GM12878 (cell line): ENCODE measurements at regions not wholly inside any gene's neighbourhood (a gene's known extent, or its start where the extent isn't known, plus 50 kb on each side); places are given as distances from the start of the nearest gene placed in this dataset.

ENCODE experiments used
- ATAC-seq: fragments of 200-7000 bp; cut with Tn5 transposase; 3 replicates; pipeline ENCODE4 v1.9.1; 2020; ENCODE audit warnings: mild to moderate bottlenecking, moderate library complexity
- BruUV-seq: library from RNA; stranded (reverse); fragments of 400-500 nt; replicated peaks from 2 replicates; lab custom pipeline; 2021; lab: Mats Ljungman, UMichigan
- CTCF ChIA-PET: fragments of 300-600 bp; sonication (Branson Sonifier 250); formaldehyde crosslinking; extraction: SDS; loops from one replicate; lab custom pipeline; 2021; ENCODE audit warnings: inconsistent platforms; lab: Yijun Ruan, JAX
- POLR2A ChIA-PET: fragments of 350-600 bp; formaldehyde crosslinking; extraction: SDS; loops from one replicate; lab custom pipeline; 2021; ENCODE audit warnings: inconsistent platforms; lab: Charles Lee
- RAD21 ChIA-PET: fragments of 300-600 bp; sonication (Branson Sonifier 250); formaldehyde crosslinking; loops from one replicate; lab custom pipeline; 2023; ENCODE audit warnings: antibody characterized with exemption; ENCODE audit not compliant: unreplicated experiment; lab: Charles Lee
- SMC1A ChIA-PET: fragments of 300-600 bp; sonication (Branson Sonifier 250); formaldehyde crosslinking; loops from one replicate; lab custom pipeline; 2023; ENCODE audit not compliant: unreplicated experiment, uncharacterized antibody; lab: Charles Lee
- DNase-seq: peaks from one replicate; pipeline ENCODE4 v3.0.0-alpha.2; 2011; ENCODE audit warnings: low read depth, low spot score
- FAIRE-seq: peaks from 3 replicates; lab custom pipeline; 2011; peaks lifted over from hg19 to GRCh38; lab: Jason Lieb, UNC
- H2AFZ ChIP-seq: 2 replicates; pipeline ENCODE4 v1.6.0; 2011; ENCODE audit warnings: low read depth, low read length, control low read depth; ENCODE audit not compliant: control insufficient read depth
- H3K27ac ChIP-seq: 2 replicates; pipeline ENCODE4 v1.5.1; 2011; ENCODE audit warnings: control low read depth; ENCODE audit not compliant: control insufficient read depth, insufficient read depth
- H3K27me3 ChIP-seq, 2 experiments: replicated peaks in 1 of 2; 2 replicates each; pipeline versions ENCODE4 v1.6.0 to v1.6.1; 2011; ENCODE audit warnings: low read length in 1 of 2; ENCODE audit not compliant: control insufficient read depth in 2 of 2, insufficient read depth in 2 of 2
- H3K36me3 ChIP-seq, 2 experiments: 2 replicates each; pipeline ENCODE4 v1.5.1; 2011; ENCODE audit warnings: low read length in 1 of 2; ENCODE audit not compliant: control insufficient read depth in 2 of 2, insufficient read depth in 2 of 2
- H3K4me1 ChIP-seq: 2 replicates; pipeline ENCODE4 v1.6.1; 2011; ENCODE audit warnings: mild to moderate bottlenecking, low read length, moderate library complexity, mixed read lengths; ENCODE audit not compliant: control insufficient read depth, insufficient read depth
- H3K4me2 ChIP-seq: 2 replicates; pipeline ENCODE4 v1.6.0; 2011; ENCODE audit warnings: control low read depth; ENCODE audit not compliant: control insufficient read depth, insufficient read depth
- H3K4me3 ChIP-seq: fragments of 200-600 bp; sonication (generic); 2 replicates; pipeline ENCODE4 v1.5.1; 2016
- H3K79me2 ChIP-seq: 2 replicates; pipeline ENCODE4 v1.6.0; 2011; ENCODE audit warnings: low read length; ENCODE audit not compliant: control insufficient read depth, insufficient read depth
- H3K9ac ChIP-seq: 2 replicates; pipeline ENCODE4 v1.8.0; 2011; ENCODE audit warnings: low read length, control low read depth, mixed read lengths; ENCODE audit not compliant: control insufficient read depth, insufficient read depth
- H3K9me3 ChIP-seq: replicated peaks from 3 replicates; pipeline ENCODE4 v1.5.1; 2011; ENCODE audit warnings: mild to moderate bottlenecking, low read length; ENCODE audit not compliant: control insufficient read depth, insufficient read depth
- H4K20me1 ChIP-seq: 2 replicates; pipeline ENCODE4 v1.6.0; 2011; ENCODE audit not compliant: control insufficient read depth, insufficient read depth
- BACH1 ChIP-seq: fragments of 450-650 bp; IDR thresholded peaks from 2 replicates; pipeline ENCODE4 v1.6.1; 2017; ENCODE audit warnings: mild to moderate bottlenecking, borderline replicate concordance
- BRCA1 ChIP-seq: IDR thresholded peaks from 2 replicates; pipeline ENCODE4 v1.6.1; 2011; ENCODE audit warnings: low read depth, low read length, improper control_type of control experiment
- RCOR1 ChIP-seq: conservative IDR thresholded peaks from 2 replicates; pipeline ENCODE4 v1.6.1; 2012; ENCODE audit warnings: low read depth, low read length, improper control_type of control experiment
- REST ChIP-seq: IDR thresholded peaks from 2 replicates; pipeline ENCODE4 v1.6.1; 2012; ENCODE audit warnings: mild to moderate bottlenecking, low read depth, low read length
- SPI1 ChIP-seq: IDR thresholded peaks from 2 replicates; pipeline ENCODE4 v1.6.1; 2011; ENCODE audit warnings: low read depth, mild to moderate bottlenecking, low read length, moderate library complexity, borderline replicate concordance; ENCODE audit not compliant: insufficient read depth
- STAT1 ChIP-seq: fragments of 450-650 bp; conservative IDR thresholded peaks from 2 replicates; pipeline ENCODE4 v1.6.1; 2014; ENCODE audit warnings: antibody characterized with exemption, mild to moderate bottlenecking
- WGBS: methylation state at CpG from one replicate; pipeline ENCODE4 v1.1.6; 2016; ENCODE audit warnings: low lambda C conversion rate; ENCODE audit not compliant: insufficient replicate concordance, insufficient coverage; ENCODE audit errors: missing lambda C conversion rate; 5-methylcytosine and 5-hydroxymethylcytosine counted together
- in situ Hi-C: fragments of 300-500 bp; cut with MboI; formaldehyde crosslinking; loops from 9 replicates; pipeline ENCODE4 v1.14.3; 2018; ENCODE audit warnings: mixed read lengths
- intact Hi-C: fragments of 100-400 bp; cut with micrococcal nuclease; formaldehyde crosslinking; loops from one replicate; pipeline ENCODE4 v1.14.2; 2022; ENCODE audit not compliant: unreplicated experiment

- Histone ChIP-seq H3K4me2 (no peak overlapping the region), H3K4me3 (no peak overlapping the region), H3K9me3 (no peaks in the 10 kb centered on the region), H3K9ac (no peak overlapping the region), H3K27ac (no peak overlapping the region), H4K20me1 (no peaks in the 10 kb centered on the region), H3K27me3 (no peaks in the 10 kb centered on the region), H3K79me2 (no peaks in the 10 kb centered on the region), H2AFZ (no peak overlapping the region), H3K4me1 (no peaks in the 10 kb centered on the region), H3K36me3 (no peaks in the 10 kb centered on the region)
- no peak for FAIRE-seq
- DNase-seq: no peak
- POLR2A ChIA-PET: no interaction called here
- CTCF ChIA-PET: no interaction called here
- TF ChIP-seq STAT1: no peak
- TF ChIP-seq SPI1: no peak
- no peak for TF ChIP-seq REST
- no peak for TF ChIP-seq RCOR1
- no peak for TF ChIP-seq BACH1
- no peak for TF ChIP-seq BRCA1
- ATAC-seq: no peak
- SMC1A ChIA-PET: no interaction called here
- BruUV-seq: no TSS peak
- RAD21 ChIA-PET: no interaction called here
- WGBS: 2% methylated on average over 4 of the region's 4 CpGs
- intact Hi-C loops (no loop called here), in situ Hi-C loops (no loop called here)
Measured at GRCh38 chr10:20673175-20673574, 223.9 kb downstream of the NEBL start.
